Vagina (tissue), 2 donors: ENCODE measurements at regions not wholly inside any gene's neighbourhood (a gene's known extent, or its start where the extent isn't known, plus 50 kb on each side); places are given as distances from the start of the nearest gene placed in this dataset.

Source experiments
- CTCF ChIP-seq, 3 experiments: fragments of 450-650 bp in 2 of 3; fragments of 200-600 bp in 1 of 3; sonication (generic) in 1 of 3; IDR thresholded peaks; one replicate each; pipeline ENCODE4 v1.5.1; 2017 to 2019; ENCODE audit warnings: antibody characterized with exemption in 3 of 3, mild to moderate bottlenecking in 2 of 3, moderate library complexity in 2 of 3
- POLR2A ChIP-seq, 2 donors: fragments of 450-650 bp; IDR thresholded peaks; one replicate each; pipeline ENCODE4 v1.6.1; 2017; ENCODE audit warnings: antibody characterized with exemption in 2 of 2, mild to moderate bottlenecking in 2 of 2, moderate library complexity in 2 of 2
- POLR2AphosphoS5 ChIP-seq, 2 donors: sonication (generic); formaldehyde crosslinking; IDR thresholded peaks; one replicate each; pipeline ENCODE4 v1.9.0; 2017; ENCODE audit warnings: antibody characterized with exemption in 2 of 2, mild to moderate bottlenecking in 2 of 2, low read depth in 1 of 2; ENCODE audit not compliant: insufficient read depth in 1 of 2

- TF ChIP-seq CTCF (IDR thresholded peaks at IDR 0.05) (no peak), POLR2A (IDR thresholded peaks at IDR 0.05) (no peak), POLR2AphosphoS5 (IDR thresholded peaks at IDR 0.05; ENCODE audit: insufficient read depth in 1 of 2, low read depth in 1 of 2) (no peak)
Observed at GRCh38 chr12:88408823-88409222, 171.4 kb downstream of the KITLG start.
